ENCODE measurements at regions not wholly inside any gene's neighbourhood (a gene's known extent, or its start where the extent isn't known, plus 50 kb on each side); places are given as distances from the start of the nearest gene placed in this dataset.

DNA sequence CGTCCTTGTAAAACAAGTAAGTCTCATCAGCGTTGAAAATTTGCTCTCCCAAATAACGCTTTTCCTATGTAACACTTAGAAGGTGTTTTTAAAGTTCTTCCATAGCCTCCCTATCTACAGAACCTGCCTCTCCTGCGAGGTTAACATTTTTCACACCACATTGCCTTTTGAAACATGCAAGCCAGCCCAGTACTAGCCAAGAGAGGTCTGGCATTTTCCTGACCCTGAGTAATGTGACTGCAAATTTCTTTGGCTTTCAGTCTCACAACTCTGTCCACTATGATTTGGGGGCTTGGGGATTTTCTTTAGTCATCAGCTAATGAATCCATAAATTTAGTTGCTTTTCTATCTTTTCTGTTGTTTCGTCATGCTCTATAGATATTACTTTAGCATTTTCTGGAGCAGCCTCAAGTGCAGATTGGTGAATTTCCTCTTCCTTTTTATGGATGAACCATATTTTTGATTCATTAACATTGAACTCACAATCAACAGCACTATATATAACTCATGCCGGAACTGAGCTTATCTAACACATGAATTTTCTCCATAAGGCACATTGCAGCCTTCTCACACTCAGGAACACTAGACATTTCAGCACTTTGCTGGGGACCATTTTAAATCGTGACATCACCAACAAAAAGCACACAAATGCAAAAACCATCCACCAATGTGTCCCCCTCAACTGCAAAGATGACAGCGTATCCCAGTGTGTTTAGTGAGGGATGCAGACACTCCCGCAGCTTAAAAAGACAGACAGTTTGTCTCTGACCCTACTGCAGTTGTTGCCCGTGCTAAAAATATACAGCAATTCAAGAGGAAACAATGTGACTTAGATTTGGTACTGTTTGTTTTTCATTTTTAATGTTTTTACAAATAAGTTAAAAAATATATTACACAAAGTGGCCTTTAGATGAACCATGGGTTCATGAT, 77.2 kb upstream of the SPATA31C2 start:
- TF ChIP-seq CTCF (IDR thresholded peaks at IDR 0.05): no peak
- ATAC-seq: no peak
- DNase-seq: no peak
- intact Hi-C loops (cut with DNase I, micrococcal nuclease): no loop called here
- H3K4me1 ChIP-seq (ENCODE audit: low read depth): no peaks in the 10 kb centered on the region
- no peaks in the 10 kb centered on the region for H3K36me3 ChIP-seq (ENCODE audit: low read depth)
- no peaks in the 10 kb centered on the region for H3K9me3 ChIP-seq
- no peak overlapping the region for H3K4me3 ChIP-seq

GRCh38 chr9:88202321-88202720, 64.0 kb upstream of the SPATA31C2 start:
- ATAC-seq: no peak
- no peak for TF ChIP-seq CTCF (IDR thresholded peaks at IDR 0.05)
- Histone ChIP-seq H3K4me1 (ENCODE audit: low read depth) (no peaks in the 10 kb centered on the region), H3K9me3 (no peaks in the 10 kb centered on the region), H3K4me3 (no peak overlapping the region), H3K36me3 (ENCODE audit: low read depth) (no peaks in the 10 kb centered on the region)
- no peak for DNase-seq
- intact Hi-C loops (cut with DNase I, micrococcal nuclease): no loop called here

DNA sequence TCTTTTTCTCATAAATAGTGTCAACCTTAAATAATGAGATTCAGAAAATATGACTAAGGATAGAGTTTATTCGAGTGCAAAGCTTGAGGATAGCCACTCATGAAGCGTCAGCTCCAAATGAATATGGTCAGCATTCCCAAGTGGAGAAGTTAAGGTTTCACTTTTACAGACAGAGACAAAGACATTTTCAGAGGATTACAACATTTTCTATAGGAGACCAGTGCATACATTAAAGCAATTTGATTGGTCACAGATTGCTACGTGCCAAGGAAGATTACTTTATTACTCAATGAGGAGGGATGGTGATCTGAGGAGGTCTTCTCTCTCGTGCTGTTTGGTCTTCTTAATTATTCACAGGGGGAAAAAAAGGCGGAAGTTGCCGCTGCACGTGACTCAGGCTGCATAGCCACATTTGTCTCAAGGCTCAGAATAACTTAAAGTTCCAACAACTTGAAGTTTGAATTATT, 60.1 kb upstream of the SPATA31C2 start:
- Histone ChIP-seq H3K4me1 (ENCODE audit: low read depth) (no peaks in the 10 kb centered on the region), H3K9me3 (no peaks in the 10 kb centered on the region), H3K36me3 (ENCODE audit: low read depth) (no peaks in the 10 kb centered on the region), H3K4me3 (no peak overlapping the region)
- intact Hi-C loops (cut with DNase I, micrococcal nuclease): no loop called here
- peak in 1 of 3 donors; percentile 55 for DNase-seq
- TF ChIP-seq CTCF (IDR thresholded peaks at IDR 0.05): no peak
- peak; percentile 29 for ATAC-seq

GRCh38 chr9:88197781-88198340, 59.6 kb upstream of the SPATA31C2 start:
- TF ChIP-seq CTCF (IDR thresholded peaks at IDR 0.05): no peak
- H3K36me3 ChIP-seq (ENCODE audit: low read depth): no peaks in the 10 kb centered on the region
- no peak overlapping the region for H3K4me3 ChIP-seq
- ATAC-seq: no peak
- DNase-seq: no peak
- intact Hi-C loops (cut with DNase I, micrococcal nuclease): no loop called here
- H3K4me1 ChIP-seq (ENCODE audit: low read depth): no peaks in the 10 kb centered on the region
- no peaks in the 10 kb centered on the region for H3K9me3 ChIP-seq

GRCh38 chr9:88197016-88197415, 58.7 kb upstream of the SPATA31C2 start:
- DNase-seq: peak in 1 of 3 donors; percentile 26
- intact Hi-C loops (cut with DNase I, micrococcal nuclease): no loop called here
- no peaks in the 10 kb centered on the region for H3K36me3 ChIP-seq (ENCODE audit: low read depth)
- H3K4me3 ChIP-seq: no peak overlapping the region
- ATAC-seq: no peak
- no peak for TF ChIP-seq CTCF (IDR thresholded peaks at IDR 0.05)
- no peaks in the 10 kb centered on the region for H3K9me3 ChIP-seq
- no peaks in the 10 kb centered on the region for H3K4me1 ChIP-seq (ENCODE audit: low read depth)
